Keratinocyte (primary cell): ENCODE measurements at regions not wholly inside any gene's neighbourhood (a gene's known extent, or its start where the extent isn't known, plus 50 kb on each side); places are given as distances from the start of the nearest gene placed in this dataset.

ENCODE experiments used
- DNase-seq: peaks from one replicate; pipeline ENCODE4 v3.0.0-alpha.2; 2011; ENCODE audit warnings: low read depth, missing footprints, low spot score
- FAIRE-seq: peaks from 2 replicates; lab custom pipeline; 2011; peaks lifted over from hg19 to GRCh38; lab: Jason Lieb, UNC
- H2AFZ ChIP-seq: 2 replicates; pipeline ENCODE4 v1.6.0; 2012; ENCODE audit warnings: low read length, control low read depth, inconsistent platforms; ENCODE audit not compliant: control insufficient read depth
- H3K27ac ChIP-seq: 2 replicates; pipeline ENCODE4 v1.5.1; 2011; ENCODE audit warnings: low read length; ENCODE audit not compliant: control insufficient read depth, insufficient read depth
- H3K27me3 ChIP-seq: 3 replicates; pipeline ENCODE4 v1.6.0; 2011; ENCODE audit warnings: low read length; ENCODE audit not compliant: control insufficient read depth, insufficient read depth; ENCODE audit errors: extremely low read depth
- H3K36me3 ChIP-seq, 2 experiments: 2 replicates in 1 of 2; 3 replicates in 1 of 2; pipeline ENCODE4 v1.5.1; 2011; ENCODE audit warnings: low read length in 2 of 2, mild to moderate bottlenecking in 1 of 2; ENCODE audit not compliant: control insufficient read depth in 2 of 2, insufficient read depth in 2 of 2; ENCODE audit errors: extremely low read depth in 1 of 2
- H3K4me1 ChIP-seq: 3 replicates; pipeline ENCODE4 v1.5.1; 2011; ENCODE audit warnings: low read length; ENCODE audit not compliant: control insufficient read depth, insufficient read depth; ENCODE audit errors: extremely low read depth
- H3K4me2 ChIP-seq: 3 replicates; pipeline ENCODE4 v1.6.0; 2011; ENCODE audit warnings: low read depth, low read length; ENCODE audit not compliant: control insufficient read depth, insufficient read depth; ENCODE audit errors: extremely low read depth
- H3K4me3 ChIP-seq, 3 experiments: fragments of 200-600 bp in 1 of 3; sonication (generic) in 1 of 3; 2 replicates in 2 of 3; 3 replicates in 1 of 3; pipeline ENCODE4 v1.5.1; 2011 to 2016; ENCODE audit warnings: low read length in 3 of 3, mild to moderate bottlenecking in 3 of 3, control low read depth in 2 of 3, inconsistent platforms in 1 of 3, low read depth in 1 of 3, mixed read lengths in 1 of 3, mixed run types in 1 of 3, moderate library complexity in 1 of 3; ENCODE audit not compliant: control insufficient read depth in 2 of 3, insufficient read depth in 2 of 3; ENCODE audit errors: extremely low read depth in 1 of 3
- H3K79me2 ChIP-seq: 2 replicates; pipeline ENCODE4 v1.6.0; 2012; ENCODE audit warnings: low read length; ENCODE audit not compliant: control insufficient read depth, insufficient read depth
- H3K9ac ChIP-seq: 3 replicates; pipeline ENCODE4 v1.6.0; 2011; ENCODE audit warnings: low read length; ENCODE audit not compliant: control insufficient read depth, insufficient read depth; ENCODE audit errors: extremely low read depth
- H3K9me1 ChIP-seq: 3 replicates; pipeline ENCODE4 v1.6.0; 2011; ENCODE audit warnings: low read length; ENCODE audit not compliant: control insufficient read depth, insufficient read depth; ENCODE audit errors: extremely low read depth
- H3K9me3 ChIP-seq: 2 replicates; pipeline ENCODE4 v1.5.1; 2012; ENCODE audit warnings: low read depth, low read length; ENCODE audit not compliant: control insufficient read depth
- H4K20me1 ChIP-seq: 3 replicates; pipeline ENCODE4 v1.6.0; 2011; ENCODE audit warnings: low read length; ENCODE audit not compliant: control insufficient read depth, insufficient read depth; ENCODE audit errors: extremely low read depth
- EZH2 ChIP-seq: IDR thresholded peaks from one replicate; pipeline ENCODE4 v1.6.1; 2012; ENCODE audit warnings: inconsistent platforms, mild to moderate bottlenecking, low read length, moderate library complexity
- dilution Hi-C: fragments of 300-500 bp; cut with MboI; formaldehyde crosslinking; loops from one replicate; pipeline ENCODE4 v1.7.0; 2020; ENCODE audit warnings: low sequenced_read_pairs; ENCODE audit not compliant: extremely low pct_ligation_motif_present
- TF ChIP-seq, protein P1 (sequence below), 3 experiments: IDR thresholded peaks in 1 of 3; conservative IDR thresholded peaks in 1 of 3; optimal IDR thresholded peaks in 1 of 3; 2 replicates in 2 of 3; 3 replicates in 1 of 3; pipeline versions ENCODE3 to v1.5.1; 2011; ENCODE audit warnings: low read length in 3 of 3, mild to moderate bottlenecking in 3 of 3, moderate library complexity in 2 of 3, control low read depth in 1 of 3, inconsistent platforms in 1 of 3; ENCODE audit not compliant: insufficient read depth in 2 of 3; ENCODE audit errors: extremely low read depth in 1 of 3

GRCh38 chr13:82993417-82993816 is 888.9 kb downstream of the SLITRK1 start:
- Histone ChIP-seq H3K9me1 (no peaks in the 10 kb centered on the region), H2AFZ (no peak overlapping the region), H3K27me3 (no peaks in the 10 kb centered on the region), H3K4me2 (no peak overlapping the region), H3K4me3 (no peak overlapping the region), H3K9me3 (no peaks in the 10 kb centered on the region), H3K9ac (no peak overlapping the region), H3K4me1 (no peaks in the 10 kb centered on the region), H3K27ac (no peak overlapping the region), H3K36me3 (no peaks in the 10 kb centered on the region), H4K20me1 (no peaks in the 10 kb centered on the region), H3K79me2 (no peaks in the 10 kb centered on the region)
- dilution Hi-C loops: no loop called here
- no peak for TF ChIP-seq EZH2
- TF ChIP-seq, protein P1, sequence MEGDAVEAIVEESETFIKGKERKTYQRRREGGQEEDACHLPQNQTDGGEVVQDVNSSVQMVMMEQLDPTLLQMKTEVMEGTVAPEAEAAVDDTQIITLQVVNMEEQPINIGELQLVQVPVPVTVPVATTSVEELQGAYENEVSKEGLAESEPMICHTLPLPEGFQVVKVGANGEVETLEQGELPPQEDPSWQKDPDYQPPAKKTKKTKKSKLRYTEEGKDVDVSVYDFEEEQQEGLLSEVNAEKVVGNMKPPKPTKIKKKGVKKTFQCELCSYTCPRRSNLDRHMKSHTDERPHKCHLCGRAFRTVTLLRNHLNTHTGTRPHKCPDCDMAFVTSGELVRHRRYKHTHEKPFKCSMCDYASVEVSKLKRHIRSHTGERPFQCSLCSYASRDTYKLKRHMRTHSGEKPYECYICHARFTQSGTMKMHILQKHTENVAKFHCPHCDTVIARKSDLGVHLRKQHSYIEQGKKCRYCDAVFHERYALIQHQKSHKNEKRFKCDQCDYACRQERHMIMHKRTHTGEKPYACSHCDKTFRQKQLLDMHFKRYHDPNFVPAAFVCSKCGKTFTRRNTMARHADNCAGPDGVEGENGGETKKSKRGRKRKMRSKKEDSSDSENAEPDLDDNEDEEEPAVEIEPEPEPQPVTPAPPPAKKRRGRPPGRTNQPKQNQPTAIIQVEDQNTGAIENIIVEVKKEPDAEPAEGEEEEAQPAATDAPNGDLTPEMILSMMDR (optimal IDR thresholded peaks at IDR 0.05 in 1 of 3, IDR thresholded peaks at IDR 0.05 in 1 of 3, conservative IDR thresholded peaks at IDR 0.05 in 1 of 3; ENCODE audit: extremely low read depth in 1 of 3, insufficient read depth in 2 of 3, low read length in 3 of 3): no peak
- FAIRE-seq (no peak), DNase-seq (no peak)

DNA sequence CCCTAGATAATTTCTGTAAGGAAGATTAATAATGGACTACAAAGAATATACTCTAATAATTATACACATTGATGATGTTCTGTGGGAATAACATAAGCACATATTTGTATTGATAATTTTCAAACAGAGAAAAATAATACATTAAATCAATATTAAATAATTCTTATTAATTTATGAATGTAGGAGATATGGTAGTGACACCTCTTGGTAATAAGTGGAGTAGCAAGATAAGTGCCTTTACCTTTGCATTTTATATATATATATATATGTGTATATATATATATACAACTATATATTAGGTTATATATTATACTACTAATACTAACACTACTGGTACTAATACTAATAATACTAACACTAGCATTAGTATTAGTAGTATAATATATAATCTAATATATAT is 905.8 kb downstream of the SLITRK1 start:
- H3K4me1 ChIP-seq: no peaks in the 10 kb centered on the region
- no peak overlapping the region for H3K4me2 ChIP-seq
- dilution Hi-C loops: no loop called here
- DNase-seq (no peak), FAIRE-seq (no peak)
- no peak for TF ChIP-seq EZH2
- TF ChIP-seq, protein P1 (optimal IDR thresholded peaks at IDR 0.05 in 1 of 3, IDR thresholded peaks at IDR 0.05 in 1 of 3, conservative IDR thresholded peaks at IDR 0.05 in 1 of 3; ENCODE audit: extremely low read depth in 1 of 3, insufficient read depth in 2 of 3, low read length in 3 of 3): no peak
- no peaks in the 10 kb centered on the region for H4K20me1 ChIP-seq
- no peaks in the 10 kb centered on the region for H3K79me2 ChIP-seq
- H3K27me3 ChIP-seq: no peaks in the 10 kb centered on the region
- H3K9ac ChIP-seq: no peak overlapping the region
- no peak overlapping the region for H3K27ac ChIP-seq
- H3K36me3 ChIP-seq: no peaks in the 10 kb centered on the region
- no peak overlapping the region for H2AFZ ChIP-seq
- no peak overlapping the region for H3K4me3 ChIP-seq
- H3K9me1 ChIP-seq: no peaks in the 10 kb centered on the region
- no peaks in the 10 kb centered on the region for H3K9me3 ChIP-seq
